Common myeloid progenitor, CD34-positive (primary cell): ENCODE measurements at regions not wholly inside any gene's neighbourhood (a gene's known extent, or its start where the extent isn't known, plus 50 kb on each side); places are given as distances from the start of the nearest gene placed in this dataset.
A peak's percentile ranks its signal among the peaks of the same experiment; 100 is the strongest.

Experiments used
- CTCF ChIA-PET: fragments of 350-600 bp; sonication (Branson Sonifier 250); formaldehyde crosslinking; loops from one replicate; lab custom pipeline; 2021; ENCODE audit warnings: antibody characterized with exemption; lab: Charles Lee
- POLR2A ChIA-PET: fragments of 350-600 bp; sonication (Branson Sonifier 250); formaldehyde crosslinking; loops from one replicate; lab custom pipeline; 2021; ENCODE audit warnings: antibody characterized with exemption; lab: Charles Lee
- DNase-seq, 3 donors: peaks; one replicate each; pipeline versions ENCODE4 v3.0.0 to v3.0.0-alpha.2; 2013
- H3K27ac ChIP-seq, 2 experiments: 1 replicate in 1 of 2; 2 replicates in 1 of 2; pipeline ENCODE4 v1.7.0; 2013; ENCODE audit warnings: inconsistent platforms in 2 of 2, low read length in 2 of 2, mild to moderate bottlenecking in 2 of 2, low read depth in 1 of 2, moderate library complexity in 1 of 2; ENCODE audit not compliant: severe bottlenecking in 2 of 2, insufficient read depth in 1 of 2, poor library complexity in 1 of 2
- H3K27me3 ChIP-seq, 5 experiments: replicated peaks in 2 of 5; 1 replicate in 3 of 5; 2 replicates in 2 of 5; pipeline versions ENCODE4 v1.6.1 to v1.7.0; 2013; ENCODE audit warnings: low read length in 4 of 5, mild to moderate bottlenecking in 2 of 5, moderate library complexity in 2 of 5, inconsistent platforms in 1 of 5; ENCODE audit not compliant: insufficient read depth in 5 of 5, control insufficient read depth in 4 of 5
- H3K36me3 ChIP-seq, 4 experiments: 1 replicate in 2 of 4; 2 replicates in 2 of 4; pipeline versions ENCODE4 v1.6.1 to v1.7.0; 2013; ENCODE audit warnings: low read length in 3 of 4, control low read depth in 1 of 4, mild to moderate bottlenecking in 1 of 4; ENCODE audit not compliant: control insufficient read depth in 4 of 4, insufficient read depth in 4 of 4
- H3K4me1 ChIP-seq, 4 experiments: 1 replicate in 3 of 4; 2 replicates in 1 of 4; pipeline versions ENCODE4 v1.6.1 to v1.7.1; 2013; ENCODE audit warnings: low read length in 3 of 4, mild to moderate bottlenecking in 3 of 4, control low read depth in 1 of 4, inconsistent platforms in 1 of 4, moderate library complexity in 1 of 4; ENCODE audit not compliant: control insufficient read depth in 4 of 4, insufficient read depth in 4 of 4; ENCODE audit errors: control extremely low read depth in 1 of 4
- H3K4me3 ChIP-seq, 7 experiments: 1 replicate in 4 of 7; 2 replicates in 3 of 7; pipeline versions ENCODE4 v1.5.1 to v1.7.0; 2013; ENCODE audit warnings: mild to moderate bottlenecking in 7 of 7, low read length in 6 of 7, moderate library complexity in 6 of 7, inconsistent platforms in 2 of 7, low read depth in 2 of 7, control low read depth in 1 of 7; ENCODE audit not compliant: insufficient read depth in 4 of 7, control insufficient read depth in 1 of 7; ENCODE audit errors: extremely low read depth in 1 of 7
- H3K9me3 ChIP-seq, 5 experiments: 1 replicate in 4 of 5; 2 replicates in 1 of 5; pipeline versions ENCODE4 v1.6.1 to v1.7.1; 2013; ENCODE audit warnings: low read length in 4 of 5, mild to moderate bottlenecking in 2 of 5, inconsistent platforms in 1 of 5, low read depth in 1 of 5, moderate library complexity in 1 of 5; ENCODE audit not compliant: control insufficient read depth in 4 of 5, insufficient read depth in 2 of 5; ENCODE audit errors: control extremely low read depth in 1 of 5
- WGBS: methylation state at CpG from one replicate; pipeline ENCODE4 v1.1.5; 2013; ENCODE audit not compliant: insufficient coverage; 5-methylcytosine and 5-hydroxymethylcytosine counted together

DNA sequence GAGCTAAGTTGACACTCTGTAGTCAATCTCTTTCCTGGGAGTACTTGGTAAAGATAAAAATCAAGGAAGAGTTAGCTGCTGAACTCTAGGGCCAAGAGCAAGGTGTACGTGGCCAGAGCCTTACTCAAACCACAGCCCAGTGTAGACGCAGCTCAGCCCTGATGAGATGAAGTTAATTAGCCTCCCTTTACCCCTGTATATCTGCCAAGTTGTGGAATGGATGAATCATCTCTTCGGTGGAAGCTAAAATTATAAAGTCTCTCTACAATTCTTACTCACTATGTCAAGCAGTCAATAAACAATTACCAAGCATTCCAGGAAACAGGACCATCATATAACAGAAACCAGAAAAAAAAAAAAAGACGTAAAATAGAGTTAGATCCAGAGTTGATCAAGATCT, 146.9 kb upstream of the UFM1 start:
- Histone ChIP-seq H3K27ac (no peak overlapping the region), H3K9me3 (no peaks in the 10 kb centered on the region), H3K36me3 (no peaks in the 10 kb centered on the region), H3K4me1 (no peaks in the 10 kb centered on the region), H3K4me3 (no peak overlapping the region), H3K27me3 (no peaks in the 10 kb centered on the region)
- DNase-seq, result no peak
- 100% methylated on average over 2 of the region's 4 CpGs for WGBS
- ChIA-PET CTCF (no interaction called here), POLR2A (no interaction called here)

DNA sequence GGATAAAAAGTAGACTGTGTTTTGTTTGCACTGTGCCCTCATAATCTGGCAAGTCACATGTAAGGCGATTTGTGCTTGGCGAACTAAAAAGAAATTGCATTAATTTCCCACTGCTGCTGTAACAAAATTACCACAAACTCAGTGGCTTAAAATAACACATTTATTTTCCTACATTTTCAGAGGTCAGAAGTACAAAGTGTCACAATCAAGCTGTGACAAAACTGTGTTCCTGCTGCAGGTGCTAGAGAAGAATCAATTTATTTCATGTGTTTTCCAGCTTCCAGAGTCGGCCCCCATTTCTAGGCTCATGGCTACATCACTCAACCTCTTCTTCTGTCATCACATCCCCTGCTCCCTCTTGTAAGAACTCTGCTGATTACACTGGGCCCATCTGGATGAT, 158.6 kb upstream of the UFM1 start:
- Histone ChIP-seq H3K4me3 (no peak overlapping the region), H3K36me3 (no peaks in the 10 kb centered on the region), H3K9me3 (no peaks in the 10 kb centered on the region), H3K4me1 (no peaks in the 10 kb centered on the region), H3K27ac (no peak overlapping the region), H3K27me3 (no peaks in the 10 kb centered on the region)
- 100% methylated on average over 3 of the region's 3 CpGs for WGBS
- CTCF ChIA-PET, result no interaction called here
- DNase-seq, result no peak
- POLR2A ChIA-PET, result no interaction called here

DNA sequence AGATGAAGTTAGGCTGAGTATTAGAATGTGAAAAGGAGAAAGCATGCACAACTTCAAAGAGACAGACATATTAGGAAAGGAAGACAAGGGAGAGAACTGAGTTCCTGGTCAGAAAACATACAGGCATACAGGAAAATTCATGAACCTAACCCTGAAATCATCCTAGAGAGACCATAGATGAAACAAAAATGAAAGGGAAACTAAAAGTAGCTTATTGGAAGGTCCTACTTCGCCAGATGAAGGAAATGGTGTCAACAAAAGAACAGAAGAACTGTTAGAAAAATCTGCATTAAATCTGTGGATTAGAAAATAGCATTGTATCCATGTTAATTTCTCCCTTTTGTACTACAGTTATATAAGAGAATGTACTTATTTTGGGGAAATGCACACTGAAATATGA, 169.0 kb upstream of the UFM1 start:
- WGBS, result 83% methylated on average over 1 of the region's 1 CpG
- Histone ChIP-seq H3K36me3 (no peaks in the 10 kb centered on the region), H3K27me3 (no peaks in the 10 kb centered on the region), H3K27ac (no peak overlapping the region), H3K4me3 (peak overlapping the region in 1 of 7 experiments; percentile 46), H3K9me3 (no peaks in the 10 kb centered on the region), H3K4me1 (no peaks in the 10 kb centered on the region)
- ChIA-PET CTCF (no interaction called here), POLR2A (no interaction called here)
- peak in 1 of 3 donors; percentile 17 for DNase-seq

DNA sequence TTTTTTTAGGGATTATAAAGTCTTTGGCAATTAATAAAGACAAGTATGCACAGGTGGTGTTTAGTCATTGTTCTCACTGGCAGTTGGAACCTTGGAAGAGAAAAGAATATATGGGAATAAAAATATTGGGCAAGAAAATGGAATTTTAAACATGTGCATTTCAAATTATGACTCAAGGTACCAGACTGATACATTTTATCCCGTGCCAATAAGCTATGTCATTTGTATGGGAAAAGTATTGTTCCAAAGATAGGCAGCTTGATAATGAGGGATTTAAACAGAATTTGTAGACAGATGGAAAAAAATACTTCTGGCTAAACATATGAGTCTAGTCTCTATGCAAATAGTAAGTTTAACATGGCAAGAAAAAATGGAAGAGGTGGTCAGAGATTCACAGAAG, 169.5 kb upstream of the UFM1 start:
- DNase-seq, result no peak
- Histone ChIP-seq H3K9me3 (no peaks in the 10 kb centered on the region), H3K27ac (no peak overlapping the region), H3K4me3 (no peak overlapping the region), H3K27me3 (no peaks in the 10 kb centered on the region), H3K4me1 (no peaks in the 10 kb centered on the region), H3K36me3 (no peaks in the 10 kb centered on the region)
- 83% methylated on average over 1 of the region's 1 CpG for WGBS
- ChIA-PET POLR2A (no interaction called here), CTCF (no interaction called here)

DNA sequence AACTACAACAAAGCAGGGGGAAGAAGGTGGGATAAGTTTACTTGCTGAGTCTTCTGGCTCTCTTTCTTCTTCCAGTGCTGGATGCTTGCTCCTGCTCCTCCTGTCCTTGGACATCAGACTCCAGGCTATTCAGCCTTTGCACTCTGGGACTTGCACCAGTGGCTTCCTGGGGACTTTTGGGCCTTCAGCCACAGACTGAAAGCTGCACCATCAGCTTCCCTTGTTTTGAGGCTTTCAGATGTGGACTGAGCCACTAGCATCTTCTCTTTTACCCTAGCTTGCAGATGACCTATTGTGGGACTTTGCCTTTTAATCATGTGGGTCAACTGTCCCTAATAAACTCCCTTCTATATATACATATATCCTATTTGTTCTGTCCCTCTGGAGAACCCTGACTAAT, 173.0 kb upstream of the UFM1 start:
- H3K9me3 ChIP-seq, result no peaks in the 10 kb centered on the region
- no peak for DNase-seq
- ChIA-PET POLR2A (no interaction called here), CTCF (no interaction called here)
- no peaks in the 10 kb centered on the region for H3K36me3 ChIP-seq
- H3K4me3 ChIP-seq, result no peak overlapping the region
- no peaks in the 10 kb centered on the region for H3K4me1 ChIP-seq
- no peaks in the 10 kb centered on the region for H3K27me3 ChIP-seq
- no peak overlapping the region for H3K27ac ChIP-seq

DNA sequence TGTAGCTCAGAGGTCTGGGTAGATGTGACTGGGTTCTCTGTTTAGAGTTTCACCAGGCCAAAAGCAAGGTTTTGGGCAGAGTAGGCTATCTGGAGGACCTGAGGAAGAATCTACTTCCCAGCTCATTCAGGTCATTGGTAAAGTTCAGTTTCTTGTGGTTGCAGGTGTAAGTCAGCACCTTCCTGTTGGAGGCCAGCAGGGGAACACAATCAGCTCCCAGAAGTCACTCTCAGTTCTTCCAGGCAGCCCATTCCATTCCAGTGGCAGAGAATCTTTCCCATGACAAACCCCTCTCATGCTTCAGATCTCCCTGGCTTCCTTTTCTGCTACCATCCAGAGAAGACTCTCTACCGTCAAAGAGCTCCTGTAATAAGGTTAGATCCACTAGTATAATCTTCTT, 176.2 kb upstream of the UFM1 start:
- ChIA-PET CTCF (no interaction called here), POLR2A (no interaction called here)
- Histone ChIP-seq H3K27ac (no peak overlapping the region), H3K36me3 (no peaks in the 10 kb centered on the region), H3K4me1 (peaks cover 0 to under 1% (median 0%) of the 10 kb centered on the region in 4 experiments), H3K27me3 (no peaks in the 10 kb centered on the region), H3K9me3 (no peaks in the 10 kb centered on the region), H3K4me3 (no peak overlapping the region)
- DNase-seq, result no peak
- no CpG with 5 or more reads among the region's 1 CpG for WGBS

DNA sequence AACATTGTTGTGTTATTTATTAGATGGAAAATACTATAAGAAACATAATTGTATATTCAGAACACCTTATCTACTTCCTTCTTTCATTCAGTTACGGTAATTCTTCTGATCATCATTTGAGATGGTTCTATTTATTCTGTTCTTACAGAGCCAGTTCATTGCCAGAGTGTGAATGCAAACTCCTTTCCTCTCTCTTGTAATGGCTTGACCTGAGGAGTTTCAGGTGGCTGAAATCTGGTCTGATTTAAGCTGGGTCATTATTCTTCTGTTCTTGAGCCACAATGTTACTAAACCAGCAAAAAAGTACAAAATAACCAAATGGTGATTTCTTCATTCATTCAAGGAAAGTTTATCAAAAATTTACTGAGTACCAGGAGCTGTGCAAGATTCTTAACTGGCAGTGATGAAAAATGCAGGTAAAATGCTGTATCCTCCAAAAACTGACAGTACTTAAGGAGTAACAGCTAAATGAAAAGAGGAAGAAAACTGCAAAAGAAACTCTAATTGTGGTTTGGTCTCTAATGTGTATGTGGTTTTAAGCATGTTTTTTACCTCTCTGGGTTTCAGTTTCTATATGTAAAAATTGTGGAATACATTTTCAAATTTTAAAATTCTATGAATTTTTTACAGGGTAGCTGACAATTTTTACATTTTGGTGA, 182.4 kb upstream of the UFM1 start:
- Histone ChIP-seq H3K9me3 (no peaks in the 10 kb centered on the region), H3K4me1 (peaks cover 0 to 15% (median 7%) of the 10 kb centered on the region in 4 experiments), H3K36me3 (no peaks in the 10 kb centered on the region), H3K4me3 (peak overlapping the region in 1 of 7 experiments; percentile 42), H3K27ac (no peak overlapping the region), H3K27me3 (no peaks in the 10 kb centered on the region)
- POLR2A ChIA-PET, result no interaction called here
- CTCF ChIA-PET, result no interaction called here
- no CpG with 5 or more reads among the region's 1 CpG for WGBS
- DNase-seq, result peak; percentile 19 to 84 (median 73)
